ENCODE measurements at regions not wholly inside any gene's neighbourhood (a gene's known extent, or its start where the extent isn't known, plus 50 kb on each side); places are given as distances from the start of the nearest gene placed in this dataset.

DNA sequence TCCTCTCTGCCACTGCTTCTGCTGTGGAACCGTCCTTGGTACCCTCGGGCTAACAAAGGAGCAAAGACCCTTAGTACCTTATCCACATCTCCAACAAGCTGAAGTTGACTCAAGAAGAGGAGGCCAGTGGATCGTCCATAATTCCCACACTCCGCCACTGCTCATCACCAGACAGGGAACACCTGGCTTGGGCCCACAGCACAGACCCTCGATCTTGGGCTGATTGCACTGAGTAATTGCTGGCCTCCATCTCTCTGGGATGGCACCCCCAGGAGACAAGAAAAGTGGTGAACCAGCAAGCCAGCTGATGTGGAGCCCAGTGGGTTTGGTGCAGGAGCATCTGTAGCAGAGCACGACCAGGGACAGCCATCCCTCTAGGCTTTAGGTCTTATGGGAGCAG is 109.4 kb upstream of the GRIK2 start:
- no peak overlapping the region for H3K27ac ChIP-seq (ENCODE audit: low read depth, low read length)
- no peaks in the 10 kb centered on the region for H3K27me3 ChIP-seq (ENCODE audit: control insufficient read depth, low read length)
- no peaks in the 10 kb centered on the region for H4K20me1 ChIP-seq (ENCODE audit: control insufficient read depth, insufficient read depth, low read depth, low read length)
- H3K4me1 ChIP-seq (ENCODE audit: control insufficient read depth, low read length), result no peaks in the 10 kb centered on the region
- no peaks in the 10 kb centered on the region for H3K36me3 ChIP-seq (ENCODE audit: control insufficient read depth, low read length)
- H3K9me2 ChIP-seq (replicated peaks; ENCODE audit: control insufficient read depth, low read length), result no peaks in the 10 kb centered on the region
- H3K9me3 ChIP-seq (ENCODE audit: control insufficient read depth, insufficient read depth, low read length), result no peaks in the 10 kb centered on the region
- H3K4me2 ChIP-seq (ENCODE audit: low read length), result no peak overlapping the region
- TF ChIP-seq CTCF (IDR thresholded peaks at IDR 0.05; ENCODE audit: low read depth, low read length, poor library complexity, severe bottlenecking) (no peak), EZH2phosphoT487 (IDR thresholded peaks at IDR 0.05; ENCODE audit: borderline replicate concordance, low read length) (no peak)
- no peak overlapping the region for H3K4me3 ChIP-seq (ENCODE audit: low read length)
- H3K79me2 ChIP-seq (ENCODE audit: control insufficient read depth, low read length), result no peaks in the 10 kb centered on the region
- no peaks in the 10 kb centered on the region for H3F3A ChIP-seq (ENCODE audit: control insufficient read depth, insufficient read depth)

DNA sequence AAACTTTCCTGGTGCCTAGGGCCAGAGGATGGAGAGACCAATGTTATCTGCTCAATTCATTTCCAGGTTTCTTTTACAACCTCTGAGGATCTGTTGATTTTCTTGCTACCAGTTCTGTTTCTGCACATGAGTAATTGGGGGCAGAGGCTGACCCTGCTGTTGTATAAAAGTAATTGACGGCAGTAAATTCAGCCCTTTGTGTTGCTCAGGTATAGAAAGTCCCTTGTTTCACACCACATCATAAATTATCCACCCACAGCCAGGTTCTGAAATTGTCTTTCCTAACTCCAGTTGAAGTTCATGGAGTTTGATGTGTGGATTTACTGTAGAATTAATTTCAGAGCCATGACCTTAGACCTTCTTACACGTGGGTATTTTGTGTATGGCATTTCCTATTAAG is 107.4 kb upstream of the GRIK2 start:
- TF ChIP-seq CTCF (IDR thresholded peaks at IDR 0.05; ENCODE audit: low read depth, low read length, poor library complexity, severe bottlenecking) (no peak), EZH2phosphoT487 (IDR thresholded peaks at IDR 0.05; ENCODE audit: borderline replicate concordance, low read length) (no peak)
- no peak overlapping the region for H3K4me3 ChIP-seq (ENCODE audit: low read length)
- no peaks in the 10 kb centered on the region for H3K36me3 ChIP-seq (ENCODE audit: control insufficient read depth, low read length)
- no peaks in the 10 kb centered on the region for H3K9me2 ChIP-seq (replicated peaks; ENCODE audit: control insufficient read depth, low read length)
- H3K4me2 ChIP-seq (ENCODE audit: low read length), result no peak overlapping the region
- H3K79me2 ChIP-seq (ENCODE audit: control insufficient read depth, low read length), result no peaks in the 10 kb centered on the region
- no peaks in the 10 kb centered on the region for H3F3A ChIP-seq (ENCODE audit: control insufficient read depth, insufficient read depth)
- no peaks in the 10 kb centered on the region for H3K4me1 ChIP-seq (ENCODE audit: control insufficient read depth, low read length)
- no peaks in the 10 kb centered on the region for H3K27me3 ChIP-seq (ENCODE audit: control insufficient read depth, low read length)
- no peaks in the 10 kb centered on the region for H3K9me3 ChIP-seq (ENCODE audit: control insufficient read depth, insufficient read depth, low read length)
- no peaks in the 10 kb centered on the region for H4K20me1 ChIP-seq (ENCODE audit: control insufficient read depth, insufficient read depth, low read depth, low read length)
- no peak overlapping the region for H3K27ac ChIP-seq (ENCODE audit: low read depth, low read length)

DNA sequence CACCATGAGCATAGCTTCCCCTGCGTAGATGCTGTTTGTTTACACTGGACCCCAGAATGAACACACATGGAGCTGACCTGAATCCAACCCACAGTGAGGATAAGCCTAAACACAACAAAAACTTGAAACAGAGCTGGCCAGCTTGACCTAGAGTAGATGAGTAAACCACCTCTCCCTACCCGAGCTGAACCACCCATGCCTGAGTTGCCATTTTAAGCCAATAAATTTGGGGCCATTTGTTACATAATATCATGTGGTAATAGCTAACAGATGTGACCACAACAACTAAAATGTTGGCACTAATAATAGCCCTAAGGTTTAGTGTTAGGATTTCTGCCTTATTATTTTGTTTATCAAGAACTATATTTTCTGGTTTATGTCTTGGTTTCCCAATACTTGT is 103.2 kb upstream of the GRIK2 start:
- no peaks in the 10 kb centered on the region for H3K4me1 ChIP-seq (ENCODE audit: control insufficient read depth, low read length)
- TF ChIP-seq EZH2phosphoT487 (IDR thresholded peaks at IDR 0.05; ENCODE audit: borderline replicate concordance, low read length), result no peak
- no peak for TF ChIP-seq CTCF (IDR thresholded peaks at IDR 0.05; ENCODE audit: low read depth, low read length, poor library complexity, severe bottlenecking)
- no peaks in the 10 kb centered on the region for H3K79me2 ChIP-seq (ENCODE audit: control insufficient read depth, low read length)
- no peaks in the 10 kb centered on the region for H3K27me3 ChIP-seq (ENCODE audit: control insufficient read depth, low read length)
- H3K36me3 ChIP-seq (ENCODE audit: control insufficient read depth, low read length), result no peaks in the 10 kb centered on the region
- no peak overlapping the region for H3K27ac ChIP-seq (ENCODE audit: low read depth, low read length)
- H3K4me3 ChIP-seq (ENCODE audit: low read length), result no peak overlapping the region
- H4K20me1 ChIP-seq (ENCODE audit: control insufficient read depth, insufficient read depth, low read depth, low read length), result no peaks in the 10 kb centered on the region
- no peaks in the 10 kb centered on the region for H3F3A ChIP-seq (ENCODE audit: control insufficient read depth, insufficient read depth)
- no peak overlapping the region for H3K4me2 ChIP-seq (ENCODE audit: low read length)
- H3K9me2 ChIP-seq (replicated peaks; ENCODE audit: control insufficient read depth, low read length), result no peaks in the 10 kb centered on the region
- H3K9me3 ChIP-seq (ENCODE audit: control insufficient read depth, insufficient read depth, low read length), result peaks cover 6% of the 10 kb centered on the region; the same call in 1 of the 2 replicates
